ENCODE measurements at regions not wholly inside any gene's neighbourhood (a gene's known extent, or its start where the extent isn't known, plus 50 kb on each side); places are given as distances from the start of the nearest gene placed in this dataset.
"Not testable (repeated sequence)": the region's sequence is repeated elsewhere in the genome, so short reads cannot be mapped to it uniquely, and the experiment has no call there.

DNA sequence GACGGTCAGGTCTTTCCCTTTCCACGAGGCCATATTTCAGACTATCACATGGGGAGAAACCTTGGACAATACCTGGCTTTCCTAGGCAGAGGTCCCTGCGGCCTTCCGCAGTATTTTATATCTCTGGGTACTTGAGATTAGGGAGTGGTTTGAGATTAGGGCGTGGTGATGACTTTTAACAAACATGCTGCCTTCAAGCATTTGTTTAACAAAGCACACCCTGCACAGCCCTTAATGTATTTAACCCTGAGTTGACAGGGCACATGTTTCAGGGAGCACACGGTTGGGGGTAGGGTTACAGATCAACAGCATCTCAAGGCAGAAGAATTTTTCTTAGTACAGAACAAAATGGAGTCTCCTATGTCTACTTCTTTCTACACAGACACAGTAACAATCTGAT lies 80.5 kb upstream of the ST8SIA4 start:
- not testable (repeated sequence) for DNase-seq

DNA sequence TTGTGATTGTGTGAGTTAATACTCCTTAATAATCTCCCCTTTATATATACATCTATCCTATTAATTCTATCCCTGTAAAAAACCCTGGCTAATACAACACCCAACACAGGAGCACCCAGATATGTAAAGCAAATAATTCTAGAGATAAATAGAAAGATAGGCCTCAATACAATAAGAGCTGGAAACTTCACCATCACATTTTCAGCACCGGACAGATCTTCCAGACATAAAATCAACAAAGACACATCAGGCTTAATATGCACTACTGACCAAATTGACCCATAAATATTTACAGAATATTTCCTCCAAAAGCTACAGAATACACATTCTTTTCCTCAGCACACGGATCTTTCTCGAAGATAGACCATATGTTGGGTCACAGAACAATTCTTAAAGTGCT lies 71.0 kb upstream of the ST8SIA4 start:
- DNase-seq, result no peak

- DNase-seq, result no peak
Observed at GRCh38 chr5:100970646-100971255, 67.7 kb upstream of the ST8SIA4 start.

GRCh38 chr5:100965291-100965690 lies 62.2 kb upstream of the ST8SIA4 start:
- DNase-seq, result no peak
